Activated CD8-positive, alpha-beta memory T cell treated with anti-CD3 and anti-CD28 coated beads for 4 hours (primary cell): ENCODE measurements at regions not wholly inside any gene's neighbourhood (a gene's known extent, or its start where the extent isn't known, plus 50 kb on each side); places are given as distances from the start of the nearest gene placed in this dataset.
A peak's percentile ranks its signal among the peaks of the same experiment; 100 is the strongest.
"Not testable (repeated sequence)": the region's sequence is repeated elsewhere in the genome, so short reads cannot be mapped to it uniquely, and the experiment has no call there.

Source experiments
- DNase-seq, 2 donors: peaks; one replicate each; pipeline ENCODE4 v3.0.0-alpha.2; 2020; ENCODE audit warnings: low read depth in 2 of 2

GRCh38 chr5:152178350-152178699 is 226.8 kb downstream of the NMUR2 start:
- no peak for DNase-seq

GRCh38 chr5:152177626-152178349 is 227.3 kb downstream of the NMUR2 start:
- no peak for DNase-seq

GRCh38 chr5:152171888-152172287 is 233.2 kb downstream of the NMUR2 start:
- no peak for DNase-seq

GRCh38 chr5:152170350-152170749 is 234.7 kb downstream of the NMUR2 start:
- DNase-seq, result no peak

GRCh38 chr5:152164860-152165259 is 240.2 kb upstream of the GLRA1 start:
- DNase-seq, result no peak

- DNase-seq, result not testable (repeated sequence)
Measured at GRCh38 chr5:152159894-152160293, 235.2 kb upstream of the GLRA1 start.

- not testable (repeated sequence) for DNase-seq
Measured at GRCh38 chr5:152154452-152154851, 229.8 kb upstream of the GLRA1 start.

- DNase-seq, result no peak
Measured at GRCh38 chr5:152151940-152152339, 227.3 kb upstream of the GLRA1 start.

- DNase-seq, result no peak
Measured at GRCh38 chr5:152151113-152151512, 226.5 kb upstream of the GLRA1 start.

- DNase-seq, result no peak
Measured at GRCh38 chr5:152147286-152147685, 222.6 kb upstream of the GLRA1 start.

- DNase-seq, result no peak
Measured at GRCh38 chr5:152146566-152146965, 221.9 kb upstream of the GLRA1 start.

- DNase-seq, result no peak
Measured at GRCh38 chr5:152144556-152144955, 219.9 kb upstream of the GLRA1 start.

GRCh38 chr5:152144030-152144429 is 219.4 kb upstream of the GLRA1 start:
- DNase-seq, result no peak

GRCh38 chr5:152142840-152143469 is 218.3 kb upstream of the GLRA1 start:
- DNase-seq, result peak; percentile 19 to 26

GRCh38 chr5:152140347-152140746 is 215.7 kb upstream of the GLRA1 start:
- DNase-seq, result no peak

- no peak for DNase-seq
Measured at GRCh38 chr5:152137063-152137462, 212.4 kb upstream of the GLRA1 start.

GRCh38 chr5:152136321-152136720 is 211.7 kb upstream of the GLRA1 start:
- no peak for DNase-seq

- no peak for DNase-seq
Measured at GRCh38 chr5:152135827-152136226, 211.2 kb upstream of the GLRA1 start.

GRCh38 chr5:152125661-152126205 is 201.1 kb upstream of the GLRA1 start:
- no peak for DNase-seq

- no peak for DNase-seq
Measured at GRCh38 chr5:152124409-152125041, 199.9 kb upstream of the GLRA1 start.

GRCh38 chr5:152118676-152119470 is 194.2 kb upstream of the GLRA1 start:
- DNase-seq, result no peak

- no peak for DNase-seq
Measured at GRCh38 chr5:152116934-152117333, 192.3 kb upstream of the GLRA1 start.
